Body of pancreas (tissue), 4 donors: ENCODE measurements at regions not wholly inside any gene's neighbourhood (a gene's known extent, or its start where the extent isn't known, plus 50 kb on each side); places are given as distances from the start of the nearest gene placed in this dataset. TPM values are rescaled to one million over a fixed set of nuclear protein-coding genes. Genes with fewer than 3 reads are reported as not detected.
"Not testable (repeated sequence)": the region's sequence is repeated elsewhere in the genome, so short reads cannot be mapped to it uniquely, and the experiment has no call there.

ENCODE experiments used
- ATAC-seq: fragments of 150-250 bp; one replicate; pipeline ENCODE4 v1.9.1; 2016
- DNase-seq, 4 donors: peaks; one replicate each; pipeline ENCODE4 v3.0.0-alpha.2; 2019
- H3K27ac ChIP-seq, 4 donors: fragments of 200-600 bp; sonication (generic); 1 replicate in 3 of 4; 2 replicates in 1 of 4; pipeline versions ENCODE4 v1.5.1 to v1.6.1; 2016 to 2019; ENCODE audit warnings: mild to moderate bottlenecking in 1 of 4, mixed read lengths in 1 of 4, moderate library complexity in 1 of 4
- H3K27me3 ChIP-seq, 2 donors: fragments of 200-600 bp; sonication (generic); one replicate each; pipeline ENCODE4 v1.6.0; 2016; ENCODE audit warnings: mild to moderate bottlenecking in 1 of 2
- H3K36me3 ChIP-seq, 2 donors: fragments of 200-600 bp; sonication (generic); replicated peaks in 1 of 2; 2 replicates each; pipeline ENCODE4 v1.5.1; 2016; ENCODE audit warnings: low read depth in 2 of 2; ENCODE audit not compliant: insufficient read depth in 1 of 2
- H3K4me1 ChIP-seq: fragments of 200-600 bp; sonication (generic); one replicate; pipeline ENCODE4 v1.6.0; 2016
- H3K4me3 ChIP-seq, 2 donors: fragments of 200-600 bp; sonication (generic); 1 replicate in 1 of 2; 2 replicates in 1 of 2; pipeline ENCODE4 v1.5.1; 2016 to 2019
- H3K9me3 ChIP-seq, 3 donors: fragments of 200-600 bp; sonication (generic); 1 replicate in 2 of 3; 2 replicates in 1 of 3; pipeline ENCODE4 v1.5.1; 2016
- POLR2A ChIP-seq, 3 donors: fragments of 450-650 bp; IDR thresholded peaks; one replicate each; pipeline ENCODE4 v1.6.1; 2016; ENCODE audit warnings: antibody characterized with exemption in 3 of 3, mild to moderate bottlenecking in 2 of 3
- WGBS, 2 donors: methylation state at CpG; one replicate each; pipeline ENCODE4 v1.1.5; 2017; 5-methylcytosine and 5-hydroxymethylcytosine counted together
- intact Hi-C: fragments of 100-400 bp; cut with DNase I; formaldehyde crosslinking; loops from one replicate; pipeline ENCODE4 v1.15.1; 2023
- small RNA-seq: library from RNA; depleted of rRNA; stranded (forward); fragments of <200 nt; gene quantifications from one replicate; pipeline ENCODE3, GENCODE V24; 2016
- TF ChIP-seq, protein P1 (sequence below), 7 experiments: fragments of 450-650 bp in 4 of 7; fragments of 200-600 bp in 3 of 7; sonication (generic) in 3 of 7; IDR thresholded peaks; one replicate each; pipeline ENCODE4 v1.5.1; 2016 to 2019; ENCODE audit warnings: antibody characterized with exemption in 7 of 7

DNA sequence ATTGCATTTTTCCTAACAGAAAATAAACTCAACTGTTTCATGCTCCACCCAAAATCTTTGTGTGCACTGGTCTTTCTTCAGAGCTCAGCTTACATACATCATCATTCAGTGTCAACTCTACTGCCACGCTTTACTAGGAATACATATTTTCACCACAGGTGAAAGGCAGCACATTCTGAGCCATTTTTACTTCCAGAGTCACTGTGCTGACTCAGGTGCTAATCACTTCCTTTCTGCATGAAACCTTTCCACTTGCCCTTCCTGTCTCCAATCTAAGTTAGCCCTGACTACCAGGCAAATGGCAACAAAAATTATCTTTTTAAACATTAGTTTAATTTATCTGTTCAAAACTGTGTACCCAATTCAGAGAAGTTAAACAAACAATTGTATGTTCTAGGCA, 1041.0 kb downstream of the PRIM2 start:
- H3K9me3 ChIP-seq, H3K4me3 ChIP-seq, H3K27ac ChIP-seq, intact Hi-C loops, DNase-seq, ATAC-seq, H3K27me3 ChIP-seq, H3K4me1 ChIP-seq, H3K36me3 ChIP-seq: not testable (repeated sequence)
- 42 to 43% methylated on average over 1 of the region's 1 CpG for WGBS, 2 donors

DNA sequence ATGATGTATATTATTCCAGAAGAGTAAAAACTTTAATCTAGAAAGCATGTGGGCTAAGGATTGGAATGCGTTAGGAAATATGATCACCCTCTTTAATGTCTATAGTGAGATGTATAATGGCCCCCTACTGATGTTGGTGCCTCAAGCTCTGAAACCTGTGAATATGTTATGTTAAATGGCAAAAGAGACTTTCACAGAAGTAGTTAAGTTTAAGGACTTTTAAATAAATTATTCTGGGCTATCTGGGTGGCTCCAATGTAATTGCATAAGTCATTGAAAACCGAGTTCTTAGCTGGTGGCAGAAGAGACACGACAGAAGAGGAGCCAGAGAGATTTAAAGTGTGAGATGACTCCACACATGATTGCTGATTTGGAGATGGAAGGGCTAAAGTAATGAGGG, 1048.4 kb downstream of the PRIM2 start:
- H3K4me1 ChIP-seq, H3K4me3 ChIP-seq, H3K27me3 ChIP-seq, intact Hi-C loops, DNase-seq, H3K9me3 ChIP-seq, H3K27ac ChIP-seq, H3K36me3 ChIP-seq, ATAC-seq: not testable (repeated sequence)
- 44 to 60% methylated on average over 3 of the region's 3 CpGs for WGBS, 2 donors

DNA sequence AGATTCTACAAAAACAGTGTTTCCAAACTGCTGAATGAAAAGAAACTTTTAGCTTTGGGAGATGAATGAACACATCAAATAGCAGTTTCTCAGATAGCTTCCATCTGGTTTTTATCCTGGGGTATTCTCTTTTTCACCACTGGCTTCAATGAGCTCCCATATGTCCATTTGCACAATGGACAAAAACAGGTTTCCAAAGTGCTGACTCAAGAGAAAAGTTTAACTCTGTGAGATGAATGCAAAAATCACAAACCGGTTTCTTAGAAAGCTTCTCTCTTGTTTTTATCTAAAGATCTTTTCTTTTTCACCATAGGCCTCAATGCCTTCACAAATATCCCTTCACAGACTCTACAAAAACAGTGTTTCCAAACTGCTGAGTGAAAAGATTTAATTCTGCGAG, 1089.2 kb downstream of the PRIM2 start:
- H3K9me3 ChIP-seq, intact Hi-C loops, DNase-seq, H3K27me3 ChIP-seq, H3K4me3 ChIP-seq, H3K4me1 ChIP-seq, H3K36me3 ChIP-seq, H3K27ac ChIP-seq, ATAC-seq: not testable (repeated sequence)
- WGBS, 2 donors, result 64 to 73% methylated on average over 2 of the region's 2 CpGs

DNA sequence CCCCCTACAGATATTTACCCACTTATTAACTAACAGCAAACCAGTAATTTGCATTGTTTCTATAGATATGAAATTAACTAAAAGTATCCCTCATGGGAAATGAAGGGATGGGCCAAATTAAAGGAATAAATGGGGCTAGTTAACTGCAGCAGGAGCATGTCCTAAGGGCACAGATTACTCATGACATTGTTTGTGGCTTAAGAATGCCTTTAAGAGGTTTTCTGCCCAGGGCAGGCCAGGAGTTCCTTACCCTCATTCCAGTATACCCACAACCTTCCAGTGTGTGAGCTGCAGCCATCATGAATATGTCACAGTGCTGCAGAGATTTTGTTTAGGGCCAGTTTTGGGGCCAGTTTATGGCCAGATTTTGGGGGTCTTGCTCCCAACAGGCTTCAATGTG, 1101.9 kb downstream of the PRIM2 start:
- no peak for DNase-seq
- H3K9me3 ChIP-seq, result no peaks in the 10 kb centered on the region
- no peaks in the 10 kb centered on the region for H3K27me3 ChIP-seq
- intact Hi-C loops, result no loop called here
- TF ChIP-seq, protein P1, sequence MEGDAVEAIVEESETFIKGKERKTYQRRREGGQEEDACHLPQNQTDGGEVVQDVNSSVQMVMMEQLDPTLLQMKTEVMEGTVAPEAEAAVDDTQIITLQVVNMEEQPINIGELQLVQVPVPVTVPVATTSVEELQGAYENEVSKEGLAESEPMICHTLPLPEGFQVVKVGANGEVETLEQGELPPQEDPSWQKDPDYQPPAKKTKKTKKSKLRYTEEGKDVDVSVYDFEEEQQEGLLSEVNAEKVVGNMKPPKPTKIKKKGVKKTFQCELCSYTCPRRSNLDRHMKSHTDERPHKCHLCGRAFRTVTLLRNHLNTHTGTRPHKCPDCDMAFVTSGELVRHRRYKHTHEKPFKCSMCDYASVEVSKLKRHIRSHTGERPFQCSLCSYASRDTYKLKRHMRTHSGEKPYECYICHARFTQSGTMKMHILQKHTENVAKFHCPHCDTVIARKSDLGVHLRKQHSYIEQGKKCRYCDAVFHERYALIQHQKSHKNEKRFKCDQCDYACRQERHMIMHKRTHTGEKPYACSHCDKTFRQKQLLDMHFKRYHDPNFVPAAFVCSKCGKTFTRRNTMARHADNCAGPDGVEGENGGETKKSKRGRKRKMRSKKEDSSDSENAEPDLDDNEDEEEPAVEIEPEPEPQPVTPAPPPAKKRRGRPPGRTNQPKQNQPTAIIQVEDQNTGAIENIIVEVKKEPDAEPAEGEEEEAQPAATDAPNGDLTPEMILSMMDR (IDR thresholded peaks at IDR 0.05), result no peak
- TF ChIP-seq POLR2A (IDR thresholded peaks at IDR 0.05), result no peak
- H3K4me3 ChIP-seq, result no peak overlapping the region
- H3K36me3 ChIP-seq, result no peaks in the 10 kb centered on the region
- no peak overlapping the region for H3K27ac ChIP-seq
- H3K4me1 ChIP-seq, result no peaks in the 10 kb centered on the region
- ATAC-seq, result no peak

Small RNAs in the stretch of these regions (small RNA-seq; reads per million reads assigned to genes)
- not detected for gene AL603755.1
